ENCODE measurements at regions not wholly inside any gene's neighbourhood (a gene's known extent, or its start where the extent isn't known, plus 50 kb on each side); places are given as distances from the start of the nearest gene placed in this dataset.
A peak's percentile ranks its signal among the peaks of the same experiment; 100 is the strongest.
"Not testable (repeated sequence)": the region's sequence is repeated elsewhere in the genome, so short reads cannot be mapped to it uniquely, and the experiment has no call there.

- H3K4me1 Mint-ChIP-seq; H3K36me3 Mint-ChIP-seq (ENCODE audit: insufficient read depth); H3K4me3 Mint-ChIP-seq; H3K27ac Mint-ChIP-seq (ENCODE audit: low read depth); H3K27me3 Mint-ChIP-seq; H3K9me3 Mint-ChIP-seq; DNase-seq (ENCODE audit: low spot score in 2 of 2); ATAC-seq (replicated peaks; ENCODE audit: extremely low read depth, poor library complexity, severe bottlenecking): not testable (repeated sequence)
These were observed 151.2 kb downstream of the TBC1D2B start for GRCh38 chr15:77926296-77926695.

- H3K27ac Mint-ChIP-seq (ENCODE audit: low read depth); ATAC-seq (replicated peaks; ENCODE audit: extremely low read depth, poor library complexity, severe bottlenecking); H3K36me3 Mint-ChIP-seq (ENCODE audit: insufficient read depth); DNase-seq (ENCODE audit: low spot score in 2 of 2); H3K9me3 Mint-ChIP-seq; H3K4me1 Mint-ChIP-seq; H3K4me3 Mint-ChIP-seq: not testable (repeated sequence)
- peaks cover 18% of the 10 kb centered on the region for H3K27me3 Mint-ChIP-seq
These were observed 152.4 kb downstream of the TBC1D2B start for GRCh38 chr15:77925101-77925500.

GRCh38 chr15:77921664-77922063 lies 155.8 kb downstream of the TBC1D2B start:
- Mint-ChIP-seq H3K27ac (ENCODE audit: low read depth) (no peak overlapping the region), H3K9me3 (no peaks in the 10 kb centered on the region), H3K4me1 (no peaks in the 10 kb centered on the region), H3K4me3 (no peak overlapping the region), H3K27me3 (peaks cover 38% of the 10 kb centered on the region), H3K36me3 (ENCODE audit: insufficient read depth) (no peaks in the 10 kb centered on the region)
- ATAC-seq (replicated peaks; ENCODE audit: extremely low read depth, poor library complexity, severe bottlenecking) (no peak), DNase-seq (ENCODE audit: low spot score in 2 of 2) (no peak)

- H3K4me3 Mint-ChIP-seq; ATAC-seq (replicated peaks; ENCODE audit: extremely low read depth, poor library complexity, severe bottlenecking); DNase-seq (ENCODE audit: low spot score in 2 of 2); H3K27ac Mint-ChIP-seq (ENCODE audit: low read depth); H3K36me3 Mint-ChIP-seq (ENCODE audit: insufficient read depth); H3K4me1 Mint-ChIP-seq; H3K9me3 Mint-ChIP-seq: not testable (repeated sequence)
- peaks cover 50% of the 10 kb centered on the region for H3K27me3 Mint-ChIP-seq
These were observed 160.4 kb downstream of the TBC1D2B start for GRCh38 chr15:77916966-77917635.

- not testable (repeated sequence) for H3K36me3 Mint-ChIP-seq (ENCODE audit: insufficient read depth); H3K9me3 Mint-ChIP-seq; H3K4me3 Mint-ChIP-seq; ATAC-seq (replicated peaks; ENCODE audit: extremely low read depth, poor library complexity, severe bottlenecking); DNase-seq (ENCODE audit: low spot score in 2 of 2); H3K4me1 Mint-ChIP-seq; H3K27ac Mint-ChIP-seq (ENCODE audit: low read depth)
- peaks cover 38% of the 10 kb centered on the region for H3K27me3 Mint-ChIP-seq
These were observed 161.6 kb downstream of the TBC1D2B start for GRCh38 chr15:77915961-77916330.

GRCh38 chr15:77915261-77915960 lies 162.1 kb downstream of the TBC1D2B start:
- ATAC-seq (replicated peaks; ENCODE audit: extremely low read depth, poor library complexity, severe bottlenecking) (no peak), DNase-seq (ENCODE audit: low spot score in 2 of 2) (no peak)
- Mint-ChIP-seq H3K27ac (ENCODE audit: low read depth) (no peak overlapping the region), H3K9me3 (no peaks in the 10 kb centered on the region), H3K36me3 (ENCODE audit: insufficient read depth) (no peaks in the 10 kb centered on the region), H3K4me1 (peaks cover 7% of the 10 kb centered on the region), H3K27me3 (peaks cover 35% of the 10 kb centered on the region), H3K4me3 (no peak overlapping the region)

- not testable (repeated sequence) for H3K4me3 Mint-ChIP-seq; H3K4me1 Mint-ChIP-seq; H3K36me3 Mint-ChIP-seq (ENCODE audit: insufficient read depth); ATAC-seq (replicated peaks; ENCODE audit: extremely low read depth, poor library complexity, severe bottlenecking); DNase-seq (ENCODE audit: low spot score in 2 of 2); H3K27ac Mint-ChIP-seq (ENCODE audit: low read depth); H3K9me3 Mint-ChIP-seq
- H3K27me3 Mint-ChIP-seq = peaks cover 32% of the 10 kb centered on the region
These were observed 163.0 kb downstream of the TBC1D2B start for GRCh38 chr15:77914531-77914930.

- H3K4me3 Mint-ChIP-seq = peak overlapping the region; percentile 71
- not testable (repeated sequence) for H3K36me3 Mint-ChIP-seq (ENCODE audit: insufficient read depth); H3K9me3 Mint-ChIP-seq; H3K4me1 Mint-ChIP-seq
- peaks cover 28% of the 10 kb centered on the region for H3K27me3 Mint-ChIP-seq
- ATAC-seq (replicated peaks; ENCODE audit: extremely low read depth, poor library complexity, severe bottlenecking) (peak; percentile 82), DNase-seq (ENCODE audit: low spot score in 2 of 2) (peak; percentile 60 to 69)
- peak overlapping the region; percentile 44 for H3K27ac Mint-ChIP-seq (ENCODE audit: low read depth)
These were observed 167.2 kb downstream of the TBC1D2B start for GRCh38 chr15:77910030-77910911.

GRCh38 chr15:77909182-77909940 lies 168.2 kb downstream of the TBC1D2B start:
- H3K27me3 Mint-ChIP-seq = peaks cover 28% of the 10 kb centered on the region
- H3K9me3 Mint-ChIP-seq = no peaks in the 10 kb centered on the region
- no peaks in the 10 kb centered on the region for H3K36me3 Mint-ChIP-seq (ENCODE audit: insufficient read depth)
- no peak for ATAC-seq (replicated peaks; ENCODE audit: extremely low read depth, poor library complexity, severe bottlenecking)
- peak overlapping the region; percentile 44 for H3K27ac Mint-ChIP-seq (ENCODE audit: low read depth)
- no peak overlapping the region for H3K4me3 Mint-ChIP-seq
- H3K4me1 Mint-ChIP-seq = peaks cover 9% of the 10 kb centered on the region
- DNase-seq (ENCODE audit: low spot score in 2 of 2) = no peak

GRCh38 chr15:77908752-77909111 lies 168.8 kb downstream of the TBC1D2B start:
- H3K36me3 Mint-ChIP-seq (ENCODE audit: insufficient read depth); H3K9me3 Mint-ChIP-seq; H3K4me1 Mint-ChIP-seq; ATAC-seq (replicated peaks; ENCODE audit: extremely low read depth, poor library complexity, severe bottlenecking); H3K27ac Mint-ChIP-seq (ENCODE audit: low read depth); H3K4me3 Mint-ChIP-seq; DNase-seq (ENCODE audit: low spot score in 2 of 2): not testable (repeated sequence)
- peaks cover 28% of the 10 kb centered on the region for H3K27me3 Mint-ChIP-seq

GRCh38 chr15:77907824-77908751 lies 169.4 kb downstream of the TBC1D2B start:
- H3K4me1 Mint-ChIP-seq = peaks cover 9% of the 10 kb centered on the region

More at GRCh38 chr15:77907824-77908751, 169.4 kb downstream of the TBC1D2B start:
- Mint-ChIP-seq H3K27me3 (peaks cover 28% of the 10 kb centered on the region), H3K27ac (ENCODE audit: low read depth) (no peak overlapping the region), H3K36me3 (ENCODE audit: insufficient read depth) (no peaks in the 10 kb centered on the region), H3K4me3 (no peak overlapping the region), H3K9me3 (no peaks in the 10 kb centered on the region)
- ATAC-seq (replicated peaks; ENCODE audit: extremely low read depth, poor library complexity, severe bottlenecking) = no peak
- no peak for DNase-seq (ENCODE audit: low spot score in 2 of 2)
